SU-DHL-6 (cell line): ENCODE measurements at regions not wholly inside any gene's neighbourhood (a gene's known extent, or its start where the extent isn't known, plus 50 kb on each side); places are given as distances from the start of the nearest gene placed in this dataset.

Source experiments
- H2AFZ ChIP-seq: fragments of 200-600 bp; sonication (generic); 2 replicates; pipeline ENCODE4 v1.6.1; 2014; ENCODE audit warnings: low read depth, mild to moderate bottlenecking, moderate library complexity, mixed read lengths, antibody characterized with exemption, low read length; ENCODE audit not compliant: severe bottlenecking
- H3F3A ChIP-seq: fragments of 200-600 bp; shearing (Covaris generic); 2 replicates; pipeline ENCODE4 v1.6.0; 2016; ENCODE audit warnings: antibody characterized with exemption, mild to moderate bottlenecking; ENCODE audit not compliant: insufficient read depth
- H3K27ac ChIP-seq: fragments of 200-600 bp; sonication (generic); 2 replicates; pipeline ENCODE4 v1.5.1; 2016; ENCODE audit warnings: low read depth, mild to moderate bottlenecking, low read length, moderate library complexity, mixed read lengths
- H3K27me3 ChIP-seq: fragments of 200-600 bp; sonication (generic), shearing (Covaris generic); 2 replicates; pipeline ENCODE4 v1.6.0; 2014; ENCODE audit warnings: mild to moderate bottlenecking, low read length
- H3K36me3 ChIP-seq: fragments of 200-600 bp; sonication (generic); 2 replicates; pipeline ENCODE4 v1.6.1; 2014; ENCODE audit warnings: mild to moderate bottlenecking, low read length, mixed read lengths
- H3K4me2 ChIP-seq: fragments of 300-600, 200-600 bp; shearing (Covaris generic), sonication (generic); 2 replicates; pipeline ENCODE4 v1.6.0; 2014; ENCODE audit warnings: low read length, low read depth, mild to moderate bottlenecking; ENCODE audit not compliant: poor library complexity, severe bottlenecking
- H3K4me3 ChIP-seq: fragments of 200-600 bp; sonication (generic); 2 replicates; pipeline ENCODE4 v1.5.1; 2014; ENCODE audit warnings: antibody characterized with exemption, low read length, mild to moderate bottlenecking, mixed read lengths; ENCODE audit not compliant: insufficient read depth, poor library complexity, severe bottlenecking
- H3K79me2 ChIP-seq: fragments of 200-600 bp; sonication (generic); 2 replicates; pipeline ENCODE4 v1.6.1; 2014; ENCODE audit warnings: mild to moderate bottlenecking, low read length, moderate library complexity; ENCODE audit not compliant: insufficient read depth
- H3K9ac ChIP-seq: fragments of 200-600 bp; sonication (generic); 2 replicates; pipeline ENCODE4 v1.7.0; 2014; ENCODE audit warnings: mild to moderate bottlenecking, low read length
- H3K9me2 ChIP-seq: fragments of 200-600 bp; sonication (generic); replicated peaks from 2 replicates; pipeline ENCODE4 v1.6.1; 2014; ENCODE audit warnings: low read length; ENCODE audit not compliant: insufficient read depth
- H3K9me3 ChIP-seq: fragments of 200-600 bp; sonication (generic); 2 replicates; pipeline ENCODE4 v1.6.1; 2014; ENCODE audit warnings: low read length, mixed read lengths; ENCODE audit not compliant: insufficient read depth
- H4K20me1 ChIP-seq: fragments of 200-600 bp; sonication (generic); 2 replicates; pipeline ENCODE4 v1.6.1; 2014; ENCODE audit warnings: low read depth, mild to moderate bottlenecking, antibody characterized with exemption, low read length, moderate library complexity, mixed read lengths
- EZH2phosphoT487 ChIP-seq: fragments of 200-600 bp; sonication (generic), shearing (Covaris generic); conservative IDR thresholded peaks from 2 replicates; pipeline ENCODE4 v1.6.1; 2018; ENCODE audit warnings: mild to moderate bottlenecking, antibody characterized with exemption, low read length, moderate library complexity, mixed read lengths
- TF ChIP-seq, protein P1 (sequence below): fragments of 200-600 bp; sonication (generic); IDR thresholded peaks from one replicate; pipeline ENCODE4 v1.5.1; 2017; ENCODE audit warnings: antibody characterized with exemption, mild to moderate bottlenecking, low read length, moderate library complexity; ENCODE audit not compliant: insufficient read depth, poor library complexity, severe bottlenecking

DNA sequence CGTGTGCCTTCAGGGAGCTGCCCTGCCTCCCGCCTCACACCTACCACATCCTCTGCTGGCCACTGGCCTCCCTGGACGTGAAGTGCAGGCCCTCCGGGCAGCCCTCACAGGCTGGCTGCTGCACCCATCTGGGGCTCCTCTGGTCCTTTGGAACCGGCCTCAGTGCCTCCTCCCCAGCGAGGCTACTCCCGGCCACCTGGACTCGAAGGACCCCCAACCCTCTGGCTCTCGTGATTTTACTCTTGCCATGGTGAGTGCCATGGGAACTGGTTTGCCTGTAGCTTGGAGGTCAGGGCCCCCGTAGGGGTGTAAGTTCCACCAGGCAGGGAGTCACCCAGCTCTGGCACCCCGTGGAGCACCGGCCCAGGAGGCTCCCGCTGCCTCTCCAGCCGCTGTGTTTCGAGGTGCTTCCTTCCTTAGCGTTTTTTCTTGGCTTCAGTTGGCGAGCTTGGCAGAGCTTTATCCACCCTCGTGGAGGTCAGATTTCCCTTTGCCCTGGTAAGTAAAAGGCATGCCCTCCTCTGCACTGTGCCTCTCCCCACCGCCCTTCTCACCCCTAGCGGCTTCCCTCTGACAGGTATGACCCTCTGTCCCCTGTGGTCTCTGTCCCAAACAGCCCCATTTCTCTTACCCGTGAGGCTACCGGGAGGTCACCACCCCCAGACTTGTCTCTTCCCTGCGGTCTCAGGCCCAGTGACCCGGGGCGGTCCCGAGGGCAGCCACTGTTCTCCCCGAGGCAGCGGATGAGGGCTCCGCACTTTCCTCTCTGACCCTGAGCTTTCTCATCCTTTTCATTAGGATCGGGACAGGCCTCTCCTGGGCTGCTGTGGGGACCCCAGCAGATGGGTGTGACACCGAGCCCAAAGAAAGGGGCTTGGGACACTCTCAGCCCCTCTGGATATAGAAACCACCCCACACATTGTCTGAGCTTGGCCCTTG, 203.1 kb upstream of the C14orf180 start:
- Histone ChIP-seq H3K9ac (no peak overlapping the region), H3K9me2 (no peaks in the 10 kb centered on the region), H3F3A (no peaks in the 10 kb centered on the region), H3K4me2 (no peak overlapping the region), H4K20me1 (no peaks in the 10 kb centered on the region), H3K27ac (no peak overlapping the region), H3K36me3 (no peaks in the 10 kb centered on the region), H3K4me3 (no peak overlapping the region), H3K9me3 (no peaks in the 10 kb centered on the region; the same call in 1 of the 2 replicates), H2AFZ (no peak overlapping the region), H3K79me2 (no peaks in the 10 kb centered on the region), H3K27me3 (no peaks in the 10 kb centered on the region)
- TF ChIP-seq EZH2phosphoT487 = no peak
- TF ChIP-seq, protein P1, sequence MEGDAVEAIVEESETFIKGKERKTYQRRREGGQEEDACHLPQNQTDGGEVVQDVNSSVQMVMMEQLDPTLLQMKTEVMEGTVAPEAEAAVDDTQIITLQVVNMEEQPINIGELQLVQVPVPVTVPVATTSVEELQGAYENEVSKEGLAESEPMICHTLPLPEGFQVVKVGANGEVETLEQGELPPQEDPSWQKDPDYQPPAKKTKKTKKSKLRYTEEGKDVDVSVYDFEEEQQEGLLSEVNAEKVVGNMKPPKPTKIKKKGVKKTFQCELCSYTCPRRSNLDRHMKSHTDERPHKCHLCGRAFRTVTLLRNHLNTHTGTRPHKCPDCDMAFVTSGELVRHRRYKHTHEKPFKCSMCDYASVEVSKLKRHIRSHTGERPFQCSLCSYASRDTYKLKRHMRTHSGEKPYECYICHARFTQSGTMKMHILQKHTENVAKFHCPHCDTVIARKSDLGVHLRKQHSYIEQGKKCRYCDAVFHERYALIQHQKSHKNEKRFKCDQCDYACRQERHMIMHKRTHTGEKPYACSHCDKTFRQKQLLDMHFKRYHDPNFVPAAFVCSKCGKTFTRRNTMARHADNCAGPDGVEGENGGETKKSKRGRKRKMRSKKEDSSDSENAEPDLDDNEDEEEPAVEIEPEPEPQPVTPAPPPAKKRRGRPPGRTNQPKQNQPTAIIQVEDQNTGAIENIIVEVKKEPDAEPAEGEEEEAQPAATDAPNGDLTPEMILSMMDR = no peak

- no peaks in the 10 kb centered on the region for H3K79me2 ChIP-seq
- no peaks in the 10 kb centered on the region; the same call in 1 of the 2 replicates for H3K9me3 ChIP-seq
- H3F3A ChIP-seq = no peaks in the 10 kb centered on the region
- no peaks in the 10 kb centered on the region for H3K9me2 ChIP-seq
- no peaks in the 10 kb centered on the region for H3K27me3 ChIP-seq
- no peak overlapping the region for H3K4me2 ChIP-seq
- H3K4me3 ChIP-seq = no peak overlapping the region
- H3K9ac ChIP-seq = no peak overlapping the region
- no peak overlapping the region for H3K27ac ChIP-seq
- H4K20me1 ChIP-seq = no peaks in the 10 kb centered on the region
- TF ChIP-seq, protein P1 = no peak
- no peak for TF ChIP-seq EZH2phosphoT487
- no peak overlapping the region for H2AFZ ChIP-seq
- H3K36me3 ChIP-seq = no peaks in the 10 kb centered on the region
Observed at GRCh38 chr14:104377256-104377655, 202.3 kb upstream of the C14orf180 start.

DNA sequence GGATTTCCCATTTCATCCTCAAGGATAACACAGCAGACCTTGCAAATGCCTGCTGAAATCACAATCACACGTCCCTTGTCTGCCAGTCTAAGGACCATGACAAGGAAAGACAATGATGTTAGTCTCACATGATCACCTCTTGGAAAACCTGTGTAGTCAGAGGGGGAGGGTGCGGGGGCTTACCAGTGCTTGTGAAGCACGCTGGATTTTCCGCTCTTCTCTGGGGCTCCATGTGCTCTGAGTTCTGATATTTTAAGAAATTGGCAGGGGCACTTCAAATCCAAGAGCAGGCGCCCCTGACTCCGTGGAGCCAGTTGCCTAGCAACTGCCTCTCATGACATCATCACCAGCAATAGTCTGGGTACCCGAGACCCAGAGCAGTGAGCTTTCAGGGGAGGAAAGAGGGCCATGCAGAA, 200.9 kb upstream of the C14orf180 start:
- Histone ChIP-seq H2AFZ (no peak overlapping the region), H3K9ac (no peak overlapping the region), H3K79me2 (no peaks in the 10 kb centered on the region), H3F3A (no peaks in the 10 kb centered on the region), H3K9me2 (no peaks in the 10 kb centered on the region), H3K27me3 (no peaks in the 10 kb centered on the region), H3K4me3 (no peak overlapping the region), H3K27ac (no peak overlapping the region), H4K20me1 (no peaks in the 10 kb centered on the region), H3K36me3 (no peaks in the 10 kb centered on the region), H3K9me3 (no peaks in the 10 kb centered on the region; the same call in 1 of the 2 replicates), H3K4me2 (no peak overlapping the region)
- TF ChIP-seq, protein P1 = no peak
- no peak for TF ChIP-seq EZH2phosphoT487
